Prostate gland (tissue), 2 donors: ENCODE measurements at regions not wholly inside any gene's neighbourhood (a gene's known extent, or its start where the extent isn't known, plus 50 kb on each side); places are given as distances from the start of the nearest gene placed in this dataset.

Source experiments
- POLR2A ChIP-seq: fragments of 450-650 bp; IDR thresholded peaks from one replicate; pipeline ENCODE4 v1.6.1; 2016; ENCODE audit warnings: antibody characterized with exemption, mild to moderate bottlenecking
- POLR2AphosphoS5 ChIP-seq: sonication (generic); formaldehyde crosslinking; IDR thresholded peaks from one replicate; pipeline ENCODE4 v1.6.1; 2017; ENCODE audit warnings: antibody characterized with exemption
- TF ChIP-seq, protein P1 (sequence below), 4 experiments: fragments of 200-600 bp in 2 of 4; fragments of 450-650 bp in 2 of 4; sonication (generic) in 2 of 4; IDR thresholded peaks; 1 replicate in 3 of 4; 2 replicates in 1 of 4; pipeline ENCODE4 v1.5.1; 2016 to 2019; ENCODE audit warnings: antibody characterized with exemption in 4 of 4, mild to moderate bottlenecking in 2 of 4, moderate library complexity in 2 of 4

DNA sequence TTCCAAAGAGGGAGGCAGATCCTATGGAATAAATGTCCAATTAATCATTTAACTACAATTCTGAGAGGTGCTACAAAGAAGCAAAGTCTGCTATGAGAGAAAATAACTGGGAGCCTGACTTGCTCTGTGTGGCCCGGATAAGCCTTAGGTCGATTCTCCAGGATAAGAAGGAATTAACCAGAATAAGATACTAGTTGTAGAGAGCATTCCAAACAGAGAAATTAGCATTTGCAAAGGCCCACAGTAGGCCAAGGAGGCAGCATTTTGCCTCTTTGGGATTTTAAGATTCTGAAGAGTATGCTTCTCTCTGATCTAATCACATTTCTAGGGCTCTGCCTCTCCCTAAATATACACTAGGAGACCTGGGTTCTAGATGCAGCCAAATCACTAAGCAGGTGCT is 113.7 kb downstream of the SNX19 start:
- TF ChIP-seq, protein P1, sequence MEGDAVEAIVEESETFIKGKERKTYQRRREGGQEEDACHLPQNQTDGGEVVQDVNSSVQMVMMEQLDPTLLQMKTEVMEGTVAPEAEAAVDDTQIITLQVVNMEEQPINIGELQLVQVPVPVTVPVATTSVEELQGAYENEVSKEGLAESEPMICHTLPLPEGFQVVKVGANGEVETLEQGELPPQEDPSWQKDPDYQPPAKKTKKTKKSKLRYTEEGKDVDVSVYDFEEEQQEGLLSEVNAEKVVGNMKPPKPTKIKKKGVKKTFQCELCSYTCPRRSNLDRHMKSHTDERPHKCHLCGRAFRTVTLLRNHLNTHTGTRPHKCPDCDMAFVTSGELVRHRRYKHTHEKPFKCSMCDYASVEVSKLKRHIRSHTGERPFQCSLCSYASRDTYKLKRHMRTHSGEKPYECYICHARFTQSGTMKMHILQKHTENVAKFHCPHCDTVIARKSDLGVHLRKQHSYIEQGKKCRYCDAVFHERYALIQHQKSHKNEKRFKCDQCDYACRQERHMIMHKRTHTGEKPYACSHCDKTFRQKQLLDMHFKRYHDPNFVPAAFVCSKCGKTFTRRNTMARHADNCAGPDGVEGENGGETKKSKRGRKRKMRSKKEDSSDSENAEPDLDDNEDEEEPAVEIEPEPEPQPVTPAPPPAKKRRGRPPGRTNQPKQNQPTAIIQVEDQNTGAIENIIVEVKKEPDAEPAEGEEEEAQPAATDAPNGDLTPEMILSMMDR (IDR thresholded peaks at IDR 0.05), result no peak
- TF ChIP-seq POLR2AphosphoS5 (no peak), POLR2A (no peak)
